ENCODE measurements at regions not wholly inside any gene's neighbourhood (a gene's known extent, or its start where the extent isn't known, plus 50 kb on each side); places are given as distances from the start of the nearest gene placed in this dataset.

GRCh38 chr11:98183034-98183433 is 837.7 kb upstream of the CNTN5 start:
- DNase-seq (ENCODE audit: extremely low spot score) = no peak
- no peak for TF ChIP-seq SUZ12 (IDR thresholded peaks at IDR 0.05)
- no peak for TF ChIP-seq ZNF384 (IDR thresholded peaks at IDR 0.05)
- no peak for TF ChIP-seq NFRKB (IDR thresholded peaks at IDR 0.05)
- no peak for TF ChIP-seq LEF1 (IDR thresholded peaks at IDR 0.05; ENCODE audit: borderline replicate concordance)
- TF ChIP-seq ELF4 (IDR thresholded peaks at IDR 0.05) = no peak
- ChIA-PET POLR2A (no interaction called here), CTCF (no interaction called here)

DNA sequence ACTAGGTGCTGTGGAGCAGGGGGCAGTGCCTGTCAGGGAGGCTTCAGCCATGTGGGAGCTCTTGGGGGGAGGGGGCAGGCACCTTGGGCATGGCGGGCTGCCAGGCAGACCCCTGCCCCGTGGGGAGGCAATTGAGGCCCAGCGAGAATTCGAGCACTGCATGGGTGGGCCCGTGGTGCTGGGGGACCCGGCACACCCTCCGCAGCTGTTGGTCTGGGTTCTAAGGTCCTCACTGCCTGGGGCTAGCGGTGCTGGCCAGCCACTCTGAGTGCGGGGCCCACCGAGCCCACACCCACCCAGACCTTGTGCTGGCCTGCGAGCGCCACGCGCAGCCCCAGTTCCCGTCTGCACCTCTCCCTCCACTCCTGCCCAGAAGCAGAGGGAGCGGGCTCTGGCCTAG is 835.5 kb upstream of the CNTN5 start:
- no peak for DNase-seq (ENCODE audit: extremely low spot score)
- TF ChIP-seq SUZ12 (IDR thresholded peaks at IDR 0.05) (no peak), FOXA1 (IDR thresholded peaks at IDR 0.05) (no peak), CTBP1 (IDR thresholded peaks at IDR 0.05; ENCODE audit: borderline replicate concordance) (no peak), ELF4 (IDR thresholded peaks at IDR 0.05) (no peak), HDGF (IDR thresholded peaks at IDR 0.05; ENCODE audit: borderline replicate concordance) (no peak), LEF1 (IDR thresholded peaks at IDR 0.05; ENCODE audit: borderline replicate concordance) (no peak), ARNT (IDR thresholded peaks at IDR 0.05) (no peak), BHLHE40 (IDR thresholded peaks at IDR 0.05; ENCODE audit: borderline replicate concordance) (no peak), ZNF384 (IDR thresholded peaks at IDR 0.05) (no peak), SP1 (IDR thresholded peaks at IDR 0.05) (no peak), L3MBTL2 (conservative IDR thresholded peaks at IDR 0.05) (no peak), TARDBP (IDR thresholded peaks at IDR 0.05) (no peak), FOXM1 (IDR thresholded peaks at IDR 0.05; ENCODE audit: borderline replicate concordance) (no peak), NFRKB (IDR thresholded peaks at IDR 0.05) (no peak), FOXK2 (IDR thresholded peaks at IDR 0.05) (no peak)
- TF ChIP-seq, protein P1, sequence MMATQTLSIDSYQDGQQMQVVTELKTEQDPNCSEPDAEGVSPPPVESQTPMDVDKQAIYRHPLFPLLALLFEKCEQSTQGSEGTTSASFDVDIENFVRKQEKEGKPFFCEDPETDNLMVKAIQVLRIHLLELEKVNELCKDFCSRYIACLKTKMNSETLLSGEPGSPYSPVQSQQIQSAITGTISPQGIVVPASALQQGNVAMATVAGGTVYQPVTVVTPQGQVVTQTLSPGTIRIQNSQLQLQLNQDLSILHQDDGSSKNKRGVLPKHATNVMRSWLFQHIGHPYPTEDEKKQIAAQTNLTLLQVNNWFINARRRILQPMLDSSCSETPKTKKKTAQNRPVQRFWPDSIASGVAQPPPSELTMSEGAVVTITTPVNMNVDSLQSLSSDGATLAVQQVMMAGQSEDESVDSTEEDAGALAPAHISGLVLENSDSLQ (IDR thresholded peaks at IDR 0.05) = no peak
- ChIA-PET POLR2A (no interaction called here), CTCF (no interaction called here)

GRCh38 chr11:98194611-98195010 is 826.1 kb upstream of the CNTN5 start:
- CTCF ChIA-PET = no interaction called here
- no peak for DNase-seq (ENCODE audit: extremely low spot score)
- POLR2A ChIA-PET = no interaction called here
- TF ChIP-seq SP1 (IDR thresholded peaks at IDR 0.05) (no peak), SUZ12 (IDR thresholded peaks at IDR 0.05) (no peak), NFRKB (IDR thresholded peaks at IDR 0.05) (no peak), ZNF384 (IDR thresholded peaks at IDR 0.05) (no peak), CTBP1 (IDR thresholded peaks at IDR 0.05; ENCODE audit: borderline replicate concordance) (no peak), ARNT (IDR thresholded peaks at IDR 0.05) (no peak), FOXK2 (IDR thresholded peaks at IDR 0.05) (no peak), TARDBP (IDR thresholded peaks at IDR 0.05) (no peak), LEF1 (IDR thresholded peaks at IDR 0.05; ENCODE audit: borderline replicate concordance) (no peak), ELF4 (IDR thresholded peaks at IDR 0.05) (no peak), FOXA1 (IDR thresholded peaks at IDR 0.05) (no peak), FOXM1 (IDR thresholded peaks at IDR 0.05; ENCODE audit: borderline replicate concordance) (no peak), BHLHE40 (IDR thresholded peaks at IDR 0.05; ENCODE audit: borderline replicate concordance) (no peak)
- TF ChIP-seq, protein P1 (IDR thresholded peaks at IDR 0.05) = no peak

GRCh38 chr11:98195300-98195699 is 825.4 kb upstream of the CNTN5 start:
- no peak for TF ChIP-seq TARDBP (IDR thresholded peaks at IDR 0.05)
- TF ChIP-seq HDGF (IDR thresholded peaks at IDR 0.05; ENCODE audit: borderline replicate concordance) = no peak
- no peak for TF ChIP-seq FOXM1 (IDR thresholded peaks at IDR 0.05; ENCODE audit: borderline replicate concordance)
- TF ChIP-seq SP1 (IDR thresholded peaks at IDR 0.05) = no peak
- no peak for TF ChIP-seq FOXK2 (IDR thresholded peaks at IDR 0.05)
- TF ChIP-seq CTBP1 (IDR thresholded peaks at IDR 0.05; ENCODE audit: borderline replicate concordance) = no peak
- TF ChIP-seq ZNF384 (IDR thresholded peaks at IDR 0.05) = no peak
- POLR2A ChIA-PET = no interaction called here
- no peak for DNase-seq (ENCODE audit: extremely low spot score)
- CTCF ChIA-PET = no interaction called here

DNA sequence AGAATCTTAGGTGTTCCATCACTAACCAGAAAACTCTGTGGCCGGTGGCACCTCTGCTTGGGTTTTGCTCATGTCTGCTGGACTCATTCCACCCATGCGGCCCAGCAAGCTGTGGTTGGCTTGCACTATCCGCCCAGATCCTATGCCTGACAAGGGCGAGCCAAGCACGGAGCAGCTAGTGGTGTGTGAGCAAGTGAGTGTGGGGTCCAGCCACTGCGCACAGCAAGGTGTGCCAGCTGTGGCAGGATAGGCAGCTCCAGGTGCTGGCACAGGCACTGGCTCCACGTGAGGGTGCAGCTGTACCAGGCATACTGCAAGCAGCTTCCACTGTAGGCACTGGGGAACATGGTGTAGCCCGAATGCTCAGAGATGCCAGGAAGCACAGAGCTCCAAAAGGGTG is 813.7 kb upstream of the CNTN5 start:
- DNase-seq (ENCODE audit: extremely low spot score) = no peak
- ChIA-PET CTCF (no interaction called here), POLR2A (no interaction called here)
- no peak for TF ChIP-seq CTBP1 (IDR thresholded peaks at IDR 0.05; ENCODE audit: borderline replicate concordance)
- no peak for TF ChIP-seq FOXM1 (IDR thresholded peaks at IDR 0.05; ENCODE audit: borderline replicate concordance)
- TF ChIP-seq SP1 (IDR thresholded peaks at IDR 0.05) = no peak
- TF ChIP-seq FOXK2 (IDR thresholded peaks at IDR 0.05) = no peak
- TF ChIP-seq SUZ12 (IDR thresholded peaks at IDR 0.05) = no peak
- no peak for TF ChIP-seq HDGF (IDR thresholded peaks at IDR 0.05; ENCODE audit: borderline replicate concordance)
- TF ChIP-seq BHLHE40 (IDR thresholded peaks at IDR 0.05; ENCODE audit: borderline replicate concordance) = no peak
- TF ChIP-seq, protein P1 (IDR thresholded peaks at IDR 0.05) = no peak
- no peak for TF ChIP-seq NFRKB (IDR thresholded peaks at IDR 0.05)
- no peak for TF ChIP-seq ZNF384 (IDR thresholded peaks at IDR 0.05)
- TF ChIP-seq L3MBTL2 (conservative IDR thresholded peaks at IDR 0.05) = no peak
- TF ChIP-seq TARDBP (IDR thresholded peaks at IDR 0.05) = no peak
- no peak for TF ChIP-seq ELF4 (IDR thresholded peaks at IDR 0.05)
- no peak for TF ChIP-seq LEF1 (IDR thresholded peaks at IDR 0.05; ENCODE audit: borderline replicate concordance)
- no peak for TF ChIP-seq FOXA1 (IDR thresholded peaks at IDR 0.05)
- TF ChIP-seq ARNT (IDR thresholded peaks at IDR 0.05) = no peak

GRCh38 chr11:98227278-98227677 is 793.5 kb upstream of the CNTN5 start:
- ChIA-PET POLR2A (no interaction called here), CTCF (no interaction called here)
- DNase-seq (ENCODE audit: extremely low spot score) = no peak
- TF ChIP-seq SP1 (IDR thresholded peaks at IDR 0.05) (no peak), FOXK2 (IDR thresholded peaks at IDR 0.05) (no peak), ZNF384 (IDR thresholded peaks at IDR 0.05) (no peak), TARDBP (IDR thresholded peaks at IDR 0.05) (no peak), ELF4 (IDR thresholded peaks at IDR 0.05) (no peak), LEF1 (IDR thresholded peaks at IDR 0.05; ENCODE audit: borderline replicate concordance) (no peak), FOXM1 (IDR thresholded peaks at IDR 0.05; ENCODE audit: borderline replicate concordance) (no peak), L3MBTL2 (conservative IDR thresholded peaks at IDR 0.05) (no peak), FOXA1 (IDR thresholded peaks at IDR 0.05) (no peak), HDGF (IDR thresholded peaks at IDR 0.05; ENCODE audit: borderline replicate concordance) (no peak), ARNT (IDR thresholded peaks at IDR 0.05) (no peak), BHLHE40 (IDR thresholded peaks at IDR 0.05; ENCODE audit: borderline replicate concordance) (no peak), CTBP1 (IDR thresholded peaks at IDR 0.05; ENCODE audit: borderline replicate concordance) (no peak), NFRKB (IDR thresholded peaks at IDR 0.05) (no peak), SUZ12 (IDR thresholded peaks at IDR 0.05) (no peak)
- TF ChIP-seq, protein P1 (IDR thresholded peaks at IDR 0.05) = no peak
